ENCODE measurements at regions not wholly inside any gene's neighbourhood (a gene's known extent, or its start where the extent isn't known, plus 50 kb on each side); places are given as distances from the start of the nearest gene placed in this dataset.

- 71 to 81% methylated on average over 10 of the region's 13 CpGs for WGBS, 2 donors
- intact Hi-C loops (cut with DNase I), result no loop called here
- TF ChIP-seq POLR2A (IDR thresholded peaks at IDR 0.05), result no peak
- TF ChIP-seq, protein P1, sequence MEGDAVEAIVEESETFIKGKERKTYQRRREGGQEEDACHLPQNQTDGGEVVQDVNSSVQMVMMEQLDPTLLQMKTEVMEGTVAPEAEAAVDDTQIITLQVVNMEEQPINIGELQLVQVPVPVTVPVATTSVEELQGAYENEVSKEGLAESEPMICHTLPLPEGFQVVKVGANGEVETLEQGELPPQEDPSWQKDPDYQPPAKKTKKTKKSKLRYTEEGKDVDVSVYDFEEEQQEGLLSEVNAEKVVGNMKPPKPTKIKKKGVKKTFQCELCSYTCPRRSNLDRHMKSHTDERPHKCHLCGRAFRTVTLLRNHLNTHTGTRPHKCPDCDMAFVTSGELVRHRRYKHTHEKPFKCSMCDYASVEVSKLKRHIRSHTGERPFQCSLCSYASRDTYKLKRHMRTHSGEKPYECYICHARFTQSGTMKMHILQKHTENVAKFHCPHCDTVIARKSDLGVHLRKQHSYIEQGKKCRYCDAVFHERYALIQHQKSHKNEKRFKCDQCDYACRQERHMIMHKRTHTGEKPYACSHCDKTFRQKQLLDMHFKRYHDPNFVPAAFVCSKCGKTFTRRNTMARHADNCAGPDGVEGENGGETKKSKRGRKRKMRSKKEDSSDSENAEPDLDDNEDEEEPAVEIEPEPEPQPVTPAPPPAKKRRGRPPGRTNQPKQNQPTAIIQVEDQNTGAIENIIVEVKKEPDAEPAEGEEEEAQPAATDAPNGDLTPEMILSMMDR (IDR thresholded peaks at IDR 0.05), result no peak
- Histone ChIP-seq H3K27ac (no peak overlapping the region), H3K9me3 (no peaks in the 10 kb centered on the region), H3K36me3 (no peaks in the 10 kb centered on the region), H3K27me3 (no peaks in the 10 kb centered on the region), H3K4me1 (no peaks in the 10 kb centered on the region), H3K4me3 (replicated peaks in 1 of 3) (no peak overlapping the region)
- DNase-seq, result no peak
Measured at GRCh38 chr4:162985131-162985530, 181.6 kb downstream of the NAF1 start.

DNA sequence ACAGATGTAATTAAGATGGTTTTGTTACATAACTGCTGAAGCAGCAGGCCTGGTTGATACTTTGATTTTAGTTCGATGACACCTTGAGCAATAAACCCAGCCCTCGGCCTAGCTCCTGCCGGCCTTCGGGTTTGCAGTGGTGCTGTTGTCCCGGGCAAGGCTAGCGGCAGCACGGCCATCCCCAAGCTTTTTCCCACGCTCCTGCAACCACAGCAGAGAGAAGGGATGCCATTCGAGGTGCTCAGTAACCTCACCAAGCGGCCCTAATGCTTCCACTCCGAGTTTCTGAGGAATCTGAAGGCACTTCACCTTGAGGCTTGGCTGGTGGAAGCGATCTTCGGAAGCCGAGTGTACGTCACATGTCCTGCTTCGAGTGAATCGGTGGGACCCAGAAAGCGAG is 182.1 kb downstream of the NAF1 start:
- Histone ChIP-seq H3K27ac (no peak overlapping the region), H3K4me1 (no peaks in the 10 kb centered on the region), H3K36me3 (no peaks in the 10 kb centered on the region), H3K9me3 (no peaks in the 10 kb centered on the region), H3K27me3 (no peaks in the 10 kb centered on the region), H3K4me3 (replicated peaks in 1 of 3) (no peak overlapping the region)
- 86 to 89% methylated on average over 14 to 18 of the region's 18 CpGs for WGBS, 2 donors
- intact Hi-C loops (cut with DNase I), result no loop called here
- TF ChIP-seq POLR2A (IDR thresholded peaks at IDR 0.05), result no peak
- TF ChIP-seq, protein P1 (IDR thresholded peaks at IDR 0.05), result no peak
- no peak for DNase-seq

DNA sequence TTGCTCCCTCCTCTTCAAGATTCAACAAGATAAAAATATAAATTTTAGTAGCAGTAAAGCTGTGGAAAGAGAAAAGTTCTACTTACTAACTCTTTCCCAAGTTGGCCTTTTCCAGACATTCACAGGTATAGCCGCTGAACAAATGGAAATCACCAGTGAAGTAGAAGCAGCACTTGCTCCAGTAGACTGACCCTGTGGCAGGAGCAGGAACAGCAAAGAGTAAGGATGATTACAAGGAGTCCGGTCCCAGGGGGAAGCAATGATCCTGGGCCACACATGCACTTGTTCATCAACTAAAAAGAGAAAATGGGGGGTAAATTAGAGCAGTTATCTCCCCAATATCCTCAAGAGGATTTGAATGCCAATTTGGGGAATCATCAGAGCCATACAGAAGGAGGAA is 184.9 kb downstream of the NAF1 start:
- intact Hi-C loops (cut with DNase I), result no loop called here
- no peaks in the 10 kb centered on the region for H3K36me3 ChIP-seq
- no peak overlapping the region for H3K27ac ChIP-seq
- H3K4me1 ChIP-seq, result no peaks in the 10 kb centered on the region
- TF ChIP-seq POLR2A (IDR thresholded peaks at IDR 0.05), result no peak
- TF ChIP-seq, protein P1 (IDR thresholded peaks at IDR 0.05), result no peak
- no peaks in the 10 kb centered on the region for H3K27me3 ChIP-seq
- H3K4me3 ChIP-seq (replicated peaks in 1 of 3), result no peak overlapping the region
- WGBS, 2 donors, result 86 to 90% methylated on average over 2 of the region's 2 CpGs
- no peak for DNase-seq
- H3K9me3 ChIP-seq, result no peaks in the 10 kb centered on the region

DNA sequence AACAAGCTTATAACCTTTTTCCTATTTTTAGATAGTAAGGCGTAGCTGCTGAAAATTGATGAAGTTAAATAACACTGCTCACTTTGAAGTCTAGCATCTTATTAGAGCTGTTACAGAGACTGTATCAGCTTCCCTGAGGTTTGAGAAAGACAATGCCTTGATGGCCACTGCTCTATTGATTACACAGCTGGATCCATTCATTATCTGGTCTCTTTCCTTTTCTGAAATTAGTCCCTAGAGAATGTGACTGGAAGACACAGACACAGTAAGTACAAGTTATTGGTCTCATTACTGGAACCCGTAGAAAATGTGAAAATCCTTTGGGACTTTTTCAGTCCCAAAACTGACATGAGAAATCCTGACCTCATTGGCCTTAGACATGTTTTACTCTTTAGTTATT is 188.3 kb downstream of the NAF1 start:
- intact Hi-C loops (cut with DNase I), result no loop called here
- H3K4me1 ChIP-seq, result no peaks in the 10 kb centered on the region
- H3K27me3 ChIP-seq, result no peaks in the 10 kb centered on the region
- H3K36me3 ChIP-seq, result no peaks in the 10 kb centered on the region
- H3K9me3 ChIP-seq, result no peaks in the 10 kb centered on the region
- no peak overlapping the region for H3K4me3 ChIP-seq (replicated peaks in 1 of 3)
- no peak for DNase-seq
- H3K27ac ChIP-seq, result no peak overlapping the region
- TF ChIP-seq, protein P1 (IDR thresholded peaks at IDR 0.05), result no peak
- TF ChIP-seq POLR2A (IDR thresholded peaks at IDR 0.05), result no peak
- 81 to 85% methylated on average over 2 of the region's 2 CpGs for WGBS, 2 donors

GRCh38 chr4:162977788-162978187 is 188.9 kb downstream of the NAF1 start:
- no peaks in the 10 kb centered on the region for H3K4me1 ChIP-seq
- H3K27ac ChIP-seq, result no peak overlapping the region
- 64 to 70% methylated on average over 2 of the region's 2 CpGs for WGBS, 2 donors
- no peaks in the 10 kb centered on the region for H3K36me3 ChIP-seq
- intact Hi-C loops (cut with DNase I), result no loop called here
- no peak overlapping the region for H3K4me3 ChIP-seq (replicated peaks in 1 of 3)
- H3K27me3 ChIP-seq, result no peaks in the 10 kb centered on the region
- H3K9me3 ChIP-seq, result no peaks in the 10 kb centered on the region
- DNase-seq, result no peak
- TF ChIP-seq, protein P1 (IDR thresholded peaks at IDR 0.05), result no peak
- no peak for TF ChIP-seq POLR2A (IDR thresholded peaks at IDR 0.05)
